ENCODE measurements at regions not wholly inside any gene's neighbourhood (a gene's known extent, or its start where the extent isn't known, plus 50 kb on each side); places are given as distances from the start of the nearest gene placed in this dataset.

GRCh38 chr4:19675172-19675811 is 576.4 kb upstream of the SLIT2 start:
- no peak for TF ChIP-seq CTCF (IDR thresholded peaks at IDR 0.05; ENCODE audit: partially characterized antibody, unreplicated experiment)
- no peaks in the 10 kb centered on the region for H3K27me3 Mint-ChIP-seq (ENCODE audit: unreplicated experiment)
- no peak overlapping the region for H3K27ac Mint-ChIP-seq (ENCODE audit: unreplicated experiment)
- no peak overlapping the region for H3K4me3 Mint-ChIP-seq (ENCODE audit: unreplicated experiment)
- peaks cover 2% of the 10 kb centered on the region for H3K9me3 Mint-ChIP-seq (ENCODE audit: unreplicated experiment)
- no peaks in the 10 kb centered on the region for H3K36me3 Mint-ChIP-seq (ENCODE audit: unreplicated experiment)
- no peaks in the 10 kb centered on the region for H3K4me1 Mint-ChIP-seq (ENCODE audit: low read depth, unreplicated experiment)
- no peak for DNase-seq

GRCh38 chr4:19659101-19659500 is 592.6 kb upstream of the SLIT2 start:
- no peak for DNase-seq
- peaks cover 2% of the 10 kb centered on the region for H3K9me3 Mint-ChIP-seq (ENCODE audit: unreplicated experiment)
- no peaks in the 10 kb centered on the region for H3K27me3 Mint-ChIP-seq (ENCODE audit: unreplicated experiment)
- no peak overlapping the region for H3K27ac Mint-ChIP-seq (ENCODE audit: unreplicated experiment)
- H3K4me3 Mint-ChIP-seq (ENCODE audit: unreplicated experiment) = no peak overlapping the region
- H3K4me1 Mint-ChIP-seq (ENCODE audit: low read depth, unreplicated experiment) = no peaks in the 10 kb centered on the region
- no peak for TF ChIP-seq CTCF (IDR thresholded peaks at IDR 0.05; ENCODE audit: partially characterized antibody, unreplicated experiment)
- H3K36me3 Mint-ChIP-seq (ENCODE audit: unreplicated experiment) = no peaks in the 10 kb centered on the region

GRCh38 chr4:19657856-19658255 is 593.8 kb upstream of the SLIT2 start:
- Mint-ChIP-seq H3K4me3 (ENCODE audit: unreplicated experiment) (no peak overlapping the region), H3K9me3 (ENCODE audit: unreplicated experiment) (peaks cover 2% of the 10 kb centered on the region), H3K27ac (ENCODE audit: unreplicated experiment) (no peak overlapping the region), H3K27me3 (ENCODE audit: unreplicated experiment) (no peaks in the 10 kb centered on the region), H3K36me3 (ENCODE audit: unreplicated experiment) (no peaks in the 10 kb centered on the region), H3K4me1 (ENCODE audit: low read depth, unreplicated experiment) (no peaks in the 10 kb centered on the region)
- no peak for DNase-seq
- no peak for TF ChIP-seq CTCF (IDR thresholded peaks at IDR 0.05; ENCODE audit: partially characterized antibody, unreplicated experiment)

GRCh38 chr4:19655666-19656065 is 596.0 kb upstream of the SLIT2 start:
- no peaks in the 10 kb centered on the region for H3K36me3 Mint-ChIP-seq (ENCODE audit: unreplicated experiment)
- H3K9me3 Mint-ChIP-seq (ENCODE audit: unreplicated experiment) = peaks cover 2% of the 10 kb centered on the region
- no peak for DNase-seq
- TF ChIP-seq CTCF (IDR thresholded peaks at IDR 0.05; ENCODE audit: partially characterized antibody, unreplicated experiment) = no peak
- H3K4me1 Mint-ChIP-seq (ENCODE audit: low read depth, unreplicated experiment) = no peaks in the 10 kb centered on the region
- H3K4me3 Mint-ChIP-seq (ENCODE audit: unreplicated experiment) = no peak overlapping the region
- peaks cover 2% of the 10 kb centered on the region for H3K27me3 Mint-ChIP-seq (ENCODE audit: unreplicated experiment)
- no peak overlapping the region for H3K27ac Mint-ChIP-seq (ENCODE audit: unreplicated experiment)

GRCh38 chr4:19650903-19651864 is 600.5 kb upstream of the SLIT2 start:
- no peaks in the 10 kb centered on the region for H3K9me3 Mint-ChIP-seq (ENCODE audit: unreplicated experiment)

More at GRCh38 chr4:19650903-19651864, 600.5 kb upstream of the SLIT2 start:
- no peaks in the 10 kb centered on the region for H3K36me3 Mint-ChIP-seq (ENCODE audit: unreplicated experiment)
- H3K4me1 Mint-ChIP-seq (ENCODE audit: low read depth, unreplicated experiment) = no peaks in the 10 kb centered on the region
- H3K4me3 Mint-ChIP-seq (ENCODE audit: unreplicated experiment) = no peak overlapping the region
- TF ChIP-seq CTCF (IDR thresholded peaks at IDR 0.05; ENCODE audit: partially characterized antibody, unreplicated experiment) = no peak
- DNase-seq = no peak
- no peak overlapping the region for H3K27ac Mint-ChIP-seq (ENCODE audit: unreplicated experiment)
- H3K27me3 Mint-ChIP-seq (ENCODE audit: unreplicated experiment) = peaks cover 3% of the 10 kb centered on the region

Measured in glutamatergic neuron (in vitro differentiated cells).